ENCODE measurements at regions not wholly inside any gene's neighbourhood (a gene's known extent, or its start where the extent isn't known, plus 50 kb on each side); places are given as distances from the start of the nearest gene placed in this dataset.

DNA sequence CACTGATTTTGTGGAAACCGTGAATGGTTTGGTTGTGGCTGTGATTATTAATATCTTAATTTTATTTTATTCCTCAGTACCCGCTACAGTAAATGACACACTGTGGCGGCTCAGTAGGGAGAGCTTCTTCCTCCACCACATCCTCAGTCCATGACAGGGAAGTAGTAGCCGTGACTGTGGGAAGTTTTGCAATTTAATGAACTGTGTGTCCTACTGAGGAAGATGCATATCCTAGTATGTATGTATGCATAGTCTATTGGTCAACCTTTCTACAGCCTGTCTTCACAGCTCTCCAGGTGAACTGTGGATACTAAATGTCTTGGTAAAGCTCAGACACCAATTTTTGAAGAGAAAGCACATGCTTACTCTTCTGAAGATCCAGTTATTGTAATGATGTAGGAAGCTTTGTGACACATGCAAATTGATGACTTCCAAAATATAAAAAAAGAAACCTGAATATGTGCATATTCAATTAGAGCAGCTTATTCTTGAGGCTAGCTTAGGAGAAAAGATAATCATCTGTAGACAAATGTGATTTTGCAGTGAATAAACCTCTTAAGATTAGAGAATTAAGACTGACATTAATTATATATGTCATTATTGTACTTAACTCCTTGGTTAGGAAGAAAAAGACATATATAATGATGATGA, 384.3 kb upstream of the CNTNAP5 start:
- ChIA-PET RAD21 (ENCODE audit: unreplicated experiment) (no interaction called here), CTCF (interaction anchor here (0.6 kb wide), 1 partner anchor 15 kb away, joined by 4 read pairs; no protein-coding TSS in a partner anchor), POLR2A (no interaction called here), SMC1A (ENCODE audit: uncharacterized antibody, unreplicated experiment) (no interaction called here)
- intact Hi-C loops (cut with micrococcal nuclease; ENCODE audit: unreplicated experiment) = no loop called here
- no peaks in the 10 kb centered on the region for H3K27me3 ChIP-seq (replicated peaks in 1 of 2; ENCODE audit: control insufficient read depth in 2 of 2, insufficient read depth in 2 of 2, low read length in 1 of 2)
- H4K20me1 ChIP-seq (ENCODE audit: control insufficient read depth, insufficient read depth) = no peaks in the 10 kb centered on the region
- H3K4me2 ChIP-seq (ENCODE audit: control insufficient read depth, insufficient read depth) = no peak overlapping the region
- BruUV-seq (replicated peaks) = no TSS peak
- H3K9ac ChIP-seq (ENCODE audit: control insufficient read depth, insufficient read depth, low read length) = no peak overlapping the region
- in situ Hi-C loops (cut with MboI) = no loop called here
- no peak for TF ChIP-seq ETV6 (conservative IDR thresholded peaks at IDR 0.05 in 1 of 2, IDR thresholded peaks at IDR 0.05 in 1 of 2; ENCODE audit: borderline replicate concordance in 1 of 2, low read depth in 1 of 2)
- no peak for TF ChIP-seq SIN3A (IDR thresholded peaks at IDR 0.05; ENCODE audit: low read depth, low read length)
- TF ChIP-seq, protein P1, sequence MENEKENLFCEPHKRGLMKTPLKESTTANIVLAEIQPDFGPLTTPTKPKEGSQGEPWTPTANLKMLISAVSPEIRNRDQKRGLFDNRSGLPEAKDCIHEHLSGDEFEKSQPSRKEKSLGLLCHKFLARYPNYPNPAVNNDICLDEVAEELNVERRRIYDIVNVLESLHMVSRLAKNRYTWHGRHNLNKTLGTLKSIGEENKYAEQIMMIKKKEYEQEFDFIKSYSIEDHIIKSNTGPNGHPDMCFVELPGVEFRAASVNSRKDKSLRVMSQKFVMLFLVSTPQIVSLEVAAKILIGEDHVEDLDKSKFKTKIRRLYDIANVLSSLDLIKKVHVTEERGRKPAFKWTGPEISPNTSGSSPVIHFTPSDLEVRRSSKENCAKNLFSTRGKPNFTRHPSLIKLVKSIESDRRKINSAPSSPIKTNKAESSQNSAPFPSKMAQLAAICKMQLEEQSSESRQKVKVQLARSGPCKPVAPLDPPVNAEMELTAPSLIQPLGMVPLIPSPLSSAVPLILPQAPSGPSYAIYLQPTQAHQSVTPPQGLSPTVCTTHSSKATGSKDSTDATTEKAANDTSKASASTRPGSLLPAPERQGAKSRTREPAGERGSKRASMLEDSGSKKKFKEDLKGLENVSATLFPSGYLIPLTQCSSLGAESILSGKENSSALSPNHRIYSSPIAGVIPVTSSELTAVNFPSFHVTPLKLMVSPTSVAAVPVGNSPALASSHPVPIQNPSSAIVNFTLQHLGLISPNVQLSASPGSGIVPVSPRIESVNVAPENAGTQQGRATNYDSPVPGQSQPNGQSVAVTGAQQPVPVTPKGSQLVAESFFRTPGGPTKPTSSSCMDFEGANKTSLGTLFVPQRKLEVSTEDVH (IDR thresholded peaks at IDR 0.05; ENCODE audit: low read depth, partially characterized antibody) = no peak
- no peak for TF ChIP-seq TCF7 (IDR thresholded peaks at IDR 0.05; ENCODE audit: borderline replicate concordance)
- no peak for TF ChIP-seq MTA2 (IDR thresholded peaks at IDR 0.05; ENCODE audit: low read depth)
- TF ChIP-seq NFYB (IDR thresholded peaks at IDR 0.05; ENCODE audit: insufficient read depth, low read depth, low read length) = no peak
- no peak for TF ChIP-seq ZNF384 (IDR thresholded peaks at IDR 0.05; ENCODE audit: borderline replicate concordance, low read depth, low read length)
- no peak for TF ChIP-seq SUPT20H (IDR thresholded peaks at IDR 0.05; ENCODE audit: borderline replicate concordance, control insufficient read depth, low read depth, low read length)
- TF ChIP-seq JUND (IDR thresholded peaks at IDR 0.05; ENCODE audit: low read depth, low read length) = no peak
- TF ChIP-seq ZNF274 (IDR thresholded peaks at IDR 0.05; ENCODE audit: insufficient read depth, insufficient read length) = no peak
- no peak for TF ChIP-seq EED (IDR thresholded peaks at IDR 0.05; ENCODE audit: low read depth)
- no peak for TF ChIP-seq SREBF2 (IDR thresholded peaks at IDR 0.05; ENCODE audit: low read length)
- TF ChIP-seq EP300 (IDR thresholded peaks at IDR 0.05; ENCODE audit: borderline replicate concordance in 1 of 2, control insufficient read depth in 1 of 2, low read depth in 2 of 2, low read length in 2 of 2) = no peak
- TF ChIP-seq, protein P2, sequence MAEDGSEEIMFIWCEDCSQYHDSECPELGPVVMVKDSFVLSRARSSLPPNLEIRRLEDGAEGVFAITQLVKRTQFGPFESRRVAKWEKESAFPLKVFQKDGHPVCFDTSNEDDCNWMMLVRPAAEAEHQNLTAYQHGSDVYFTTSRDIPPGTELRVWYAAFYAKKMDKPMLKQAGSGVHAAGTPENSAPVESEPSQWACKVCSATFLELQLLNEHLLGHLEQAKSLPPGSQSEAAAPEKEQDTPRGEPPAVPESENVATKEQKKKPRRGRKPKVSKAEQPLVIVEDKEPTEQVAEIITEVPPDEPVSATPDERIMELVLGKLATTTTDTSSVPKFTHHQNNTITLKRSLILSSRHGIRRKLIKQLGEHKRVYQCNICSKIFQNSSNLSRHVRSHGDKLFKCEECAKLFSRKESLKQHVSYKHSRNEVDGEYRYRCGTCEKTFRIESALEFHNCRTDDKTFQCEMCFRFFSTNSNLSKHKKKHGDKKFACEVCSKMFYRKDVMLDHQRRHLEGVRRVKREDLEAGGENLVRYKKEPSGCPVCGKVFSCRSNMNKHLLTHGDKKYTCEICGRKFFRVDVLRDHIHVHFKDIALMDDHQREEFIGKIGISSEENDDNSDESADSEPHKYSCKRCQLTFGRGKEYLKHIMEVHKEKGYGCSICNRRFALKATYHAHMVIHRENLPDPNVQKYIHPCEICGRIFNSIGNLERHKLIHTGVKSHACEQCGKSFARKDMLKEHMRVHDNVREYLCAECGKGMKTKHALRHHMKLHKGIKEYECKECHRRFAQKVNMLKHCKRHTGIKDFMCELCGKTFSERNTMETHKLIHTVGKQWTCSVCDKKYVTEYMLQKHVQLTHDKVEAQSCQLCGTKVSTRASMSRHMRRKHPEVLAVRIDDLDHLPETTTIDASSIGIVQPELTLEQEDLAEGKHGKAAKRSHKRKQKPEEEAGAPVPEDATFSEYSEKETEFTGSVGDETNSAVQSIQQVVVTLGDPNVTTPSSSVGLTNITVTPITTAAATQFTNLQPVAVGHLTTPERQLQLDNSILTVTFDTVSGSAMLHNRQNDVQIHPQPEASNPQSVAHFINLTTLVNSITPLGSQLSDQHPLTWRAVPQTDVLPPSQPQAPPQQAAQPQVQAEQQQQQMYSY (CRISPR knock-in tag; IDR thresholded peaks at IDR 0.05) = no peak
- no peak for TF ChIP-seq NR2C1 (IDR thresholded peaks at IDR 0.05)
- TF ChIP-seq POLR2AphosphoS5 (IDR thresholded peaks at IDR 0.05; ENCODE audit: low read length) = no peak
- no peak for FAIRE-seq
- H3K36me3 ChIP-seq (ENCODE audit: control insufficient read depth in 2 of 2, insufficient read depth in 2 of 2, low read length in 1 of 2) = no peaks in the 10 kb centered on the region
- H3K79me2 ChIP-seq (ENCODE audit: control insufficient read depth, insufficient read depth, low read length) = no peaks in the 10 kb centered on the region
- no peaks in the 10 kb centered on the region for H3K4me1 ChIP-seq (ENCODE audit: control insufficient read depth, insufficient read depth, low read length)
- WGBS (ENCODE audit: insufficient coverage, insufficient replicate concordance, low lambda C conversion rate, missing lambda C conversion rate) = 10% methylated on average over 4 of the region's 4 CpGs
- no peak for ATAC-seq
- H3K27ac ChIP-seq (ENCODE audit: control insufficient read depth, insufficient read depth) = no peak overlapping the region
- DNase-seq (ENCODE audit: low read depth, low spot score) = no peak
- H3K4me3 ChIP-seq = no peak overlapping the region
- H2AFZ ChIP-seq (ENCODE audit: control insufficient read depth, low read depth, low read length) = no peak overlapping the region
- H3K9me3 ChIP-seq (replicated peaks; ENCODE audit: control insufficient read depth, insufficient read depth, low read length) = no peaks in the 10 kb centered on the region
